Stimulated activated CD4-positive, alpha-beta T cell treated with anti-CD3 and anti-CD28 coated beads, Interleukin-1b, Interleukin-23, amount 100 ng/mL, for 48 hours (primary cell): ENCODE measurements at regions not wholly inside any gene's neighbourhood (a gene's known extent, or its start where the extent isn't known, plus 50 kb on each side); places are given as distances from the start of the nearest gene placed in this dataset.

ENCODE experiments used
- DNase-seq: peaks from one replicate; pipeline ENCODE4 v3.0.0-alpha.2; 2020

DNA sequence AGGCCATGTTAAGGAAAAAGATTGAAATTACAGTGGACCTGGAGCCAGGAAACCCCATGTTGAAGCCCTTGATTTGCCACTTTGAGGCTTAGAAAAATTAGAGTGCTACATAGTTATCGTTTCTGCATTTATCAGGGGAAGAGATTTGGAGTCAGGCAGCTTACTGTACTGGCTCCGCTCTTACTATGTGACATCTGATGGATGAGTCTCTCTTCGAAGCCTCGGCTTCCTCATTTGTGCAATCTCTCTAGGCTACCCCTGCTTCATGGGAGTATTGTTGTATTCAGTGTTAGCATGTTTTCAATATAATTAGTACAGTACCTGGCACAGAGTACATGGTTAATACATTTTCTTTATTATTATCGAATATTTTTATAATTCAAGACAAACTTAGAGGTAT lies 480.4 kb upstream of the USP24 start:
- DNase-seq, result no peak

DNA sequence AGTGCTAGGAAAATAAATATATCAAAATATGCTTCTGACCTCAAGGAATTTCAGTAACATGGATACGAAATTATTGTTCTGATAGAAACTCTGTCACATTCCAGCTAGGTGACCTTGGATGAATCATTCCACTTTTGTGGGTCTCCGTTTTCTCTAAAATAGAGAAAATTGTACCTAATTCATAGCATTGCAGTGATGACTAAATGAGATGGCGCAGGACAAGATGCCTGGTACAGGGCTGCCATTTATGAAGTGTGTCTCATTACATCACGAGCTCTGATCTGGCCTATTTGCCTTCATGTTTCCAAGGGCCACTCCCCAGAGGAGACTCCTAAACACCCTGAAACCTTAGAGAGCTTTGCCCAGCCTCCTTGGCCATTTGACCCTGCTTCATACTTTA lies 480.0 kb upstream of the USP24 start:
- no peak for DNase-seq

DNA sequence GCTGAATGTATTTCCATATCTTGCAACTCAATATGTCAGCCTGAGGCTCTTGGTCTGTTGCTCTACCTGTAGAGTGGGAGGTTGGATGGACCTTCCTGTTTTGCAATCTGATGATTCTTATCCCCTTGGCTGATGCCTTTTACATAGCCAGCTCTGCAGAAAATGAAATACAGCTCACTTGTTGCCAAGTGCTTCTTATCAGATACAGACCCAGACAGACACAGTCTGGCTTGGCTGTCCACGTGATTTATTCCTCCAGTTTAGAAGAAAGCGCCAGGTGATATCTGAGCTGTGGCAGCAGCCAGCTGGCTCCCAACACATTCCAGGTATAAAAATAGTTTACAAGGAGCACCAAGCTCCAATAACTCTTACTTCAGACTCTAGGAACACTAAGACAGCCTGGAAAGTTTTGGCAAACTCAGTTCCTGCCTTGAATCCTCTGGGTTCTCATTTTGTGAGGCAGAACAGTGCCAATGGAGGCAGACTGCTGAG lies 479.2 kb upstream of the USP24 start:
- DNase-seq, result no peak

DNA sequence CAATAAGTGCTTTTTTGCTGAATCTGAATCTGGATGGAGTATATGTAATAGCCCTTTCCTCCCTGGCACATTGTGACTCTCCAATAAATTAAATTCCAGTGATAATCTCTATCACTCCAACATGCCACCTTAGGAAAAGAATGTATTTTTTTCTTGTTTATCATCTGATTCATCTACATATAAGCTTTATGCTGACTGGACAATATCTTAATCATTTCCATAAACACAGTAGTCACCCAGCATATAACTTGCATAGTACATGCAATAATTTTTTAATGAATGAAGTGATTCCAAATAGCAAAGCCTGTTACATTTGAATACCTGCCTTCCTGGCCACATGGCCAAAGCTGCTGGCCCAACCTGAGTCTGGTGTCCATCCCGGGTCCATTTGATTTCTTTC lies 477.6 kb upstream of the USP24 start:
- no peak for DNase-seq

DNA sequence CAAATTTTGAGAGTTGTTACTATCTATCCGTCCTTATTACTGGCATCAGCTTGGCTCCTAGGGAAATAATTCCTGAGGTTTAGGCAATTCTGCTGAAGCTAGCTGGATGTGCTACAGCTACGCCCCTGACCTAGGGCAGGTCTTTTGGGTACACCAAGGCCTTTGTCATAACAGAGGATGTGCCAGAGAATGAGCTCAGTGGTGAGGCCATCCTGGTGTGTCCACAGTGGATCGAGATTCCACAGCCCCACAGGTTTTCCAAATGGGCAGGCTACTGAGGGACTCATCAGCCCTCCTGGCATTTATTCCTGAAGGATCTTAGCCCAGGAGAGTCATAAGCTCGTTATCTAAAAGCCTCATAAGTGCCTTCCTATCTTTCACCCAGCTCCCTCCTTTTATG lies 475.2 kb upstream of the USP24 start:
- DNase-seq, result no peak

DNA sequence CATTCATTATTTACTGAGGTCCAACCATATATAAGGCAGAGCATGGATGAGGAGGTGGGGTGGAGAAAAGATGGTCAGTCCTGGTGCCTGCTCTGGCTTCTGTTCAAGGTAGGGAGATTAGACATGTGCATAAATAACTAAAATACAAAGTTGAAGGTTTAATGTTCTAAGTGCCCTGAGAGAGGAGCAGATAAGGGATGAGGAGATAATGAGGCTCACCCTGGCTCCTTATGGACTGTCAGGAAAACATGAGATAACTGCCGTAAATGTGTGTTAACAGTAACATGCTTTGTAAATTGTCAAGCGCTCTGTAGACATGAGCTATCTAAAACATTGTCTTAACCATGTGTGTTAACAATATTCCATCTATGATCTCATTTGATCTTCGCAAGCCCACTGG lies 474.6 kb upstream of the USP24 start:
- DNase-seq, result no peak

DNA sequence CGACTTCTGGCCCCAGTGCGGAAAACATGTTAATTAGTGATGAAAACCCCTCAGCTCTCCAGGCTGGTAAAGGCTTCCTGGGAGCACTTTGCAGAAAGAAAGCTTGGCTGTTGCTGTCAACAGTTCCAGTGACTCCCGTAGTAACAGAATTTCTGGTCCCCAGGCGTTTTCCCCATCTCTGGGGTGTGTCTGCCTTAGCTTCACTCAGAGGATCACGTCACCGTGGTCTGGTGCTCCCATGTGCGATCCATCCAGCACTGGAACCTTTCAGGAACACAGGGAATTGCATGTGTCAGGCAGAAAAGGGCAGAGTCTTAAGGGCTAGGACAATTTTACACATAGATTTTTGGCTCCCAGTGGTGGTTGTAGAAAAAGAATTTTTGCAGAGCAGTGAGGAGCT lies 470.4 kb upstream of the USP24 start:
- DNase-seq, result no peak

DNA sequence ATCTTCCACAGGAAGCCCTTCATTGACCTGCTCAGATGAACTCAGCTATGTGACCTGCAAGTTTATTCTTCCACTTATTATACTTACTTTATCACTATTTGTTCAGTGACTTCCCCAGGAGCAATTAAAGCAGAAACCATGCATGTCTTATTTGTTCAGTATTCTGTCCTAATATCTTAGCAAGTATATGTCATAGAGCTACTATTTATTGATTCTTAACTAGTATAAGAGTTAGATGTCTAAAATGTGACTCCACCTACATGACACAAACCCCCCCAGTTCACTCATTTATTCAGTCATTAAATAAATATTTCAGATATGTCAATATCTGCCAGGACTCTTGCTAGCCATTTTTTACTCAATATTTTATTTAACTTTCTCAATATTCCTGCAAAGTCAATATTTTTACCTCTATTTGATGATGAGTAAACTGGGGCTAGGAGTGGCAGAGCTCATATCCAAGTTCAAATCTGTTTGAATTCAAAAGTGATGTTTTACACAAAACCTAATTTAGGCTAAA lies 469.0 kb upstream of the USP24 start:
- DNase-seq, result no peak

DNA sequence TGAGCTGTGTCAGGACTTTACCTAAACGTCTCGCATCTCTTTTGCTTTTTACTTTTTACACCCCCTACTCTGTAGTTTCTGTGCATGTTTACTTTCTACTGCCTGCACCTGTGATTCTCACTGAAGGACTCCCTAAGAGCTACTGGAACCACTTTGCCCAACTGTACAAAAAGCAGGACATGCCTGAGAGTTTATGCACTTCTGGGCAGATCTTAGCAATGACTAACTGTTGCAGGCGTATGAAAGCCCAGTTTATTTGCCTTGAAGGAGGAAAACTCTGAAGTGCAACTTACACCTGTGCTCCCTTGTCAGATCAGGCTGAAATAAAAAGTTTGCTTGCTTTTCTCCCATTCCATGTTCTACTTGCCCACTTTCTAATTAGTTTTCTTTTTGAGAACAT lies 467.0 kb upstream of the USP24 start:
- no peak for DNase-seq

DNA sequence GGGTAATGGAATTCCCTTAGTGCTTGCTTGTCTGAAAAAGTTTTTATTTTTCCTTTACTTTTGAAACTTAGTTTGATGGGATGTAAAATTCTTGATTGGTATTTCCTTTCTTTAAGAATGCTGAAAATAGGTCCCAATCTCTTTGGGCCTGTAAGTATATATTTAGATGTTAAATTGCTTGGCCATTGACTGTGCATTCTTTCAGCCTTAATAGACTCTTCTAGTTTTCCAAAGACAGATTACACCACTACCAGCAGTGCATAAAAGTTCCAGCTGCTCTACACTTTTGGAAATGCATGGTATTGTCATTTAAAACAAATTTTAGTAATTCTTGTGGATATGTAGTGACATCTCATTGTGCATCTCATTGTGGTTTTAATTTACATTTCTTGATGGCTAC lies 464.8 kb upstream of the USP24 start:
- DNase-seq, result no peak

DNA sequence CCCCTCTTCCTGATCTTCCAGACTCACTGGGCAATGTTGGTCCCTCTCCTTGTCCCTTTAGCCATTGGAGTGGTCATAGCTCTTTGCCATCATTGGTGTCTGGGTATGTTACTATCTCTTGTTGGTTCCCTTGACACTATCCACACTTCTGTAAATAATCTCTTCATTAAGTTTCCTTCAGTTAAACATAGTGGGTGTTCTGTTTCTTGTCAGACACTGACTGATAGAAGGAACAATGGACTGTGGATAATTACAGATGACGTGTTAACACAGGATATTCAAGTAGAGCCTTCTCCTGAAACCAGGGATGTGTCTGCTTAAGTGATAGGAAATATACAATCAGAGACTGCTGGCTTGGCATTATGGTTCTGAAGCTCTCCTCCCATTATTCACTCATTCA lies 458.3 kb upstream of the USP24 start:
- DNase-seq, result no peak

DNA sequence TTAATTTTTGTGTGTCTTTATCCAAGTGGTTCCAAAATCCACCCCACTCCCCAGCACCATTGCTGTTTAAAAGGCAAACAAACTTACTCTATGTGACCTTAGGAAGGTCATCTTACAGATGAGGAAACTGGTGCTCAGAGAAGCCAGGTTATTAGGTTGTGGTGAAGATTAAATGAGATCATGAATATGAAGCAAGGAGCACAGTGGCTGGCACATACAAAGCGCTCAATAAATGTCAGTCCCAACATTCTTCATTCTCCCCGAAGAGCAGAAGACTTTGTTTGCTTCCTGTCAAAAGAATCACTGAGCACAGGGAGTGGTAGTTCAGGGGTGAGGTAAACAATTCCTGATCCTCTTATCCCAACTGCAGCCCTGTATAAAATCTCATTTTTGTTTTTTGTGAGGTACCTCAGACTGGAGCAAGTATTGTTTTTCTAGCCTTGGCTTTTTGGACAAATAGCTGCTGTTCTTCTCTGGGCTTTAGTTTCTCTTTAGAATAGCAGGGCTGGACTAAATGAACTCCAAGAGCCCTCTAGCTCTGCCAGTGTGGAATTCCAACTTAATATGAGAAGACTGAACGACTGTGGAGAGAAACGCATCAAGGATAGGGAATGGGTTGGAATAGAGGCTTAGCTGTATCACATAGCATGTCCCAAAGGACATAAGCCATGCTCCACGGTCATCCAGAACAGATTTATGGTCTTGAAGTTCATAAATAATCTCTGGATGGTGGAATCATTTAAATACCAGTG lies 455.3 kb upstream of the USP24 start:
- no peak for DNase-seq

DNA sequence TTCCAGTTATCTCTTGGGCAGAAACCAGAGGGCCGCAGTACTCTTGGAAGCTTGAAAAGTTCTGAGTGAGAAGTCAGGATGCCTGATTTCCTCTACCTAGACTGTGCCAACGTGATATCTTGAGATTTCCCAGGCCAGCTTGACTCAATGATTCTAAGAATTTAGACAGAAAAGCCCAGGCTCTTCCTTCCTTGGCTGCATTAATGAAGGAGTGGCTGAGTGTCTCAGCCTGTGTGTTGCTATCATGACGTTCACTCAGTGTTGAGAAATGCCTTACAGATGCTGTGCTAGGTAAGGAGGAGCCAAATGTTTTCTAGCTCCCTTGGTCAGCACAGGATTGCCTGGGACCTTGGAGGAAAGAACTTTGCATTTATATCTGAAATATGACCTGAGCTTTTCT lies 454.1 kb upstream of the USP24 start:
- no peak for DNase-seq

DNA sequence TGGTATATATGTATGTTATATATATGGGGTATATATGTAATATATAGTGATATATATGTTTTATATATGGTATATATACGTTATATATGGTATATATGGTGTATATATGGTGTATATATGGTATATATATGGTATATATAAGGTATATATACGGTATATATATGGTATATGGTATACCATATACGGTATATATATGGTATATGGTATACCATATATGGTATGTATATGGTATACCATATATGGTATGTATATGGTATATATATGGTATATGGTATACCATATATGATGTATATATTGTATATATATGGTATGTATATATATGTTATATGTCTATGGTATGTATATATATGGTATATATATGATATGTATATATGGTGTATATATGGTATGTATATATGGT lies 447.7 kb upstream of the USP24 start:
- no peak for DNase-seq

DNA sequence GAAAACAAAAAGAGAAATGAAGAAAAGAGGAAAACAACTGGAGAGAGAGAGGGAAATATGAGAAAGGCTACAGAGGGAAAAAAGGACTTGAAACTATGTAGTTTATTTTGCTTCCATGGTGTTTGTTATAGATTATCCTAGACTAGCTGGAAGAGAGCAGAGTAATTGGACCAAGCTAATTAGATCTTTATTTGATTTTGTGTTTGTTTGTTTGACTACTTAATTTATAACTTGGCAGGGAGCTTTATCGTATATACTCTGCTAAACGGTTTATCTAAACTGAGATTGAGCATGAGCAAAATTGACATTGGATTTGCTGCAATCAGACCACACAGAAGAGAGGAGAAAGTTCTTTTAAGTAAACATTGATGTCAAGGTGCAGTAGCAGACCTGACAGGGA lies 443.8 kb upstream of the USP24 start:
- DNase-seq, result no peak

DNA sequence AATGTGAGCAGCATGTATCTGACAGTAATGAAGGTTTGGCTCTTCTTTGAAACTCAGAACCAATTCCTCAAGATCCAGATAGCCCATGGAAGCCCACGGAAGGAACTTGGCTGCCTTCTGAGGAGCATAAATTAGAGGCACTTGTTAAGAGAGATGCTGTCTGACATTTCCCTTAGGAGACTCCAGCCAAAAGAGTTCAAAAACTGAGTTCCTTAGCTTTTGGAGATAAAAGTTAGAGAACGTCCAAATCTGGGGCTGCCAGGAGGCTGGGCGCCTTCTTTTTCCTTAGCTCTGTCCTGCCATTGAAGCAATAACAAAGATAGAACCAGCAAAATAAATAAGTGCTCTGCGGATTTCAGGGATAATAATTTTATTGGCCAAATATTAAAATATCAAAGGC lies 439.6 kb upstream of the USP24 start:
- DNase-seq, result no peak

DNA sequence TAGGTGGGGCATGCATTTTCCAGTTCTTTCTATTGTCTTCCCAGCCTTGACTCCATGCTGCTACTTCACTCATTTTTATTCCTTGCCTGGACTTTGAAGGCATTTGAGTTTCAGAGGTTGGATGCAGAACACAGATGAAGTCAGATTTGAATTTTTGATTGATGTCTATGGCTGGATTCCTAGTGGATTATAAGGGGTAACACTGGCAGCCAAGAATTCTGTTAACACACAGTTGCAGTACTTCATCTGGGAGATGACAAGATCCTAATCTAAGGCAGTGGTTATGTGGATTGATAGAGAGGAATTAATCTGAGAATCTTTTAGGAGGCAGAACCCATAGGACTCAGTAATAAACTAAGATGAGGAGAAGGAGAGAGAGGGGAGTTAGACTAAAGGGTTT lies 439.0 kb upstream of the USP24 start:
- no peak for DNase-seq

DNA sequence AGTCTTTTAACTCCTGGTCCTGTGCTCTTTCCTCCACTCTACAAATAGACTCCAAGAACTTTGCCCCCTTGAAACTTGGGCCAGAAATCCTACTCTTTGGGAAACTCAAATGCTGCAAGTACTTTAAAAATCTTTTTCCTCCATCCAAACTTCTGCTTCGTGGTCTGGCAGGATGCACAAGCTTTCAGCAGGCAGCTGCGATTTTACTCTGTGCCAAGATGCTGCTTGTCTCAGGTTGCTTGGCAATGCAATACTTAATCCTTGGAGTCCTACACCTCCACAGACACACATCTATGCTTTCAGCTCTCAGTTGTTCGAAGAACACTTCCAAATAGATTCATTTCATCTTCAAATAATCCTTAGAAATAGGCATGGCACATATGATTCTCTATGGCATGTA lies 435.3 kb upstream of the USP24 start:
- DNase-seq, result no peak

DNA sequence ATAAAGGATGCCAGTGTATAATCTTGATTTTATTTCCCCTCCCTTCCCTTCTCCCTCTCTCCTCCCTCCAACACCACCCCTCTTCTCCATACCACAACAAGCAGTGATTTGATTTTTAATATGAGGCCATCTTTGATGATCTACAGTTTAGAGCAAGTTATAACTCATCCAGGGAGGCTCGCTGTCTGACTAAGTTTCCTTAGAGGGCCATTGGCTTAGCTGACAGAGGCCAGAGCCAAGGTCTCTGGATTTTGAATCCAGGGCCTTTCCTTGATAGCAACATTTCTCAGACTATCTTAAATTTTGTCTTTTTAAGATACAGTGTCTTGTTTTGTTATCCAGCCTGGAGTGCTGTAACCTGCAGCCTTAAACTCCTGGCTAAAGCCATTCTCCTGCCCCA lies 431.0 kb upstream of the USP24 start:
- DNase-seq, result no peak

DNA sequence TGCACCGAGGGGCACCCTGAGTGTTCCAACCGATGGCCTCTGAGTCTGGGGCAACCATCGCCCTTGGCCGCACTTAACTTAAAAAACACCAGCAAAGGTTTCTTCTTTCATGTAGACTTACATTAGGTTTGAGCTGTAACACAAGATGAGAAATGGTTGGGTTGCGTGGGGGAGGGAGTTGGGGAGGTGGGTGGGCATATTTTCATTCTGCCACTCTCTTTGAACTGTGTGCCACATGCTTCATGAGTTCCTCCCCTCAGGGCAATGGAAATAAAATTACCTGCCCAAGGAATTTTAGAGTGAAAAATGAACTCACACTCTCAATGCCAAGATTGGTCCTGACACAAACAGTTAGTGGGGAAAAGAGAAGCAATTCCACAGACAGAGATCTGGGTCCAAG lies 430.1 kb upstream of the USP24 start:
- DNase-seq, result no peak

DNA sequence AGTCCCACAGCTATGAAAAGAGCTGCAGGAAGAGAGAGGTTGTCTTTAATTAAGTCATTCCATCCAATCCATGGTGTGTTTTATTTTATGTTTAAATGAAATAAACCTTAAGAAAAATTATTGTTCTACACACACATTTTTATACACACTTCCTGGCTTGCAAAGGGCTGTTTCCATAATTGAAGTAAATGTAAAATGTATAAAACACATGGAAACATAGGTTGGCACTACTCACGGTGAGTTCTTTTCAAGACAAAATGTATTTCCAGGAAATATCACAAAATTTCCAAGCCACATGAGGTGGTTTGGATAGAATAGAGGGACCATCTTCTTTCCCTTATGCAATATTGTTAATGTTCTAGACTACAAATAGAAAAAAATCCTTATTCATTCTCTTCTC lies 426.8 kb upstream of the USP24 start:
- no peak for DNase-seq

DNA sequence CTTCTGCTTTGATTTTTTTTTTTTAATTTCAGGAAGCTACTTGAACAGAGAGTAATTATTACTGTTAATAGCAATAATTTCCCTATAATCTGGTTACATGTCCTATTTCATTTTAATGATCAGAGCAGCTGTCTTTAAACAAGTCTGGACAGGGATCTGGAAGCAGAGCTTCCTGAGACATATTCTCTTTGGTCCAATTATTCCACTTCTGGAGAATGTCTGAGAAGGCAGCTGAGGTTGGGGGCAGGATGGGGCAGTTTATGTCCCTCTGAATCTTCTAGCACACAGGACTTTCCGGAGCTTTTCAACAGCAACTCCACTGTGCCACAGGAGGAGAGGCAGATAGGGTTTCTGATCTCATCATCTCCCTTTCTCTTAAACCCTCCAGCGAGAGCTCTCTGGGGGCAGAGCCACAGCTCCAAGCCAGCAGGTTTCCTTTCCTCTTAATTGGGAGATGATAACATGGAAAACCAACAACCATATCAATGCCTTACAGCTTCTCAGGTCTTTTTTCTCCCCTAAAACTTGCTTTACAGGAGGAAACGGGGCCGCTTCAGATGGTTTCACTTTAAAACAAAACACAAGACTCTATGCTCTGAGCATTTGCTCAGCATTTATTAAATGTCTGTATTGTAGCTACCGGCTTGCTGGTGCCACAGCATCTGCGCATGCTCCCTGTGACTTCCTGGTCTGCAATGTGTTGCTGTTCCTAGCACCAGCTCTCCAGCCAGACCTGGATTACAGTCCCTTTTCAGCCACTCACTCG lies 425.7 kb upstream of the USP24 start:
- peak; percentile 12 for DNase-seq

DNA sequence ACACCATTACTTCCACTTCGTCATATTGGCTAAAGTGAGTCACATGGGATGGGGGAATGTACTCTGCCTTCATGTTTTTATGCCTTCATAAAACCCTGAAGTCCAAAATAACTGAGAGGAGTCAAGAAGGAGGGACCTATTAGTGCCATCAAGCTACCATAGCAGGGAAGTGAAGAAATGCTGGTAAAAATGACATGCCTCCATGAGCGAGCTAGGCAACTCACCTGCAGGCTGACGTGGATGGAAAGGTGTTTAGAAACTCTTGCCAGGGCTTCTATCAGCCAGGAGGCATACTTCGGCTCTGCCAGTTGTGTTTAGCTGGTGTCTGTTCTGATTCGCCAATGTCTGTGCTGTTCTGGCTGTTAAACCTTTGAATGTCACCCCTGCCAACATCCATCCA lies 424.4 kb upstream of the USP24 start:
- no peak for DNase-seq

DNA sequence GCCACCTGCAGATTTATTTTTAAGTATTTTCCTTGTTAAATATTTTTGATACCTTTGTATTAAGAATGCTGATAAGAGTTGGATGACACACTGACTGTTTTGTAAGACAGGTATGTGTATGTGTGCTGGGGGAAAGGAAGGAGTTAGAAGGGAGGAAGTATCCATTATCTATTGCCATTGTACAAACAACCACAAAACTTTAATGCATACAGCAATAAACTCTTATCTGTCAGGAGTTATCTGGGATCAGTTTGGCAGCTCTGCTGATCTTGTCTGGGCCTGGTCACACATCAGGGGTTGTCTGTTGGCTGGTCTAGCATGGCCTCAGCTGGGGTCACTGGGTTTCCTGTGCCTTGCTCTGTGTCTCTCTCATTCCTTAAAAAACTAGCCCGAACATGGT lies 423.9 kb upstream of the USP24 start:
- no peak for DNase-seq

DNA sequence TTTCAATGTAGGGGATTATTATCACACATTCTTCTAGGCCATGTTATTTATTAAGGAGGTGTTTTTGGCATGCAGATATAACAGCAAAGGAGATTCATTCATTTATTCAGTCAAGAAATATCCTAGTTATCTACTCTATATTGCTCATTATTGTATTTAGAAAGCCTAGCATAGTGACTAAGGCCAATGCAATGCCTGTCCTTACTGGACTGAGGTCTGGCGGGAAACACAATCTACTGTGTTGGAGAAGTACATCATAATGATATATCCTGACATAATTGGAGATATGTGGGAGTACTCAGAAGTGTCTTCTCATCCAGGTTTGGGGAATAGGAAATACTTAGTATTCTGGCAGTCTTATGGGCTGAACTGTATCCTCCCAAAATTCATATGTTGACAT lies 421.5 kb upstream of the USP24 start:
- DNase-seq, result no peak
